ENCODE measurements at regions not wholly inside any gene's neighbourhood (a gene's known extent, or its start where the extent isn't known, plus 50 kb on each side); places are given as distances from the start of the nearest gene placed in this dataset.

DNA sequence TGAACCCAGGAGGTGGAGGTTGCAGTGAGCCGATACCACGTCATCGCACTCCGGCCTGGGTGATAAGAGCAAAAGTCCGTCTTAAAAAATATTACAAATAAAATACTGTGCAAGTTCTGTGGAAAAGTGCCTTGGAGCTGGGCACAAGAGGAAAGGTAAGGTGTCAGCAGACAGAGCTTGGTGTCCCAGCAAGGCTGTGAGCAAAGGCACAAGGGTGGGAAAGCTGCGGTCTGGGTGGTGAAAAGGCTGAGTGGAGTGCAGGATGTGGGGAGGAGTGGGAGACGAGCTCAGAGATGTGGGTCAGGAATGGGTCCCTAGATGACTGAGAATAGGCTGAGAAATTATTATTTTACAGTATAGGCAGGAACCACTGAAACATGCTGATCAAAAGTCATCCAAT, 150.6 kb downstream of the RHOU start:
- TF ChIP-seq, protein P1, sequence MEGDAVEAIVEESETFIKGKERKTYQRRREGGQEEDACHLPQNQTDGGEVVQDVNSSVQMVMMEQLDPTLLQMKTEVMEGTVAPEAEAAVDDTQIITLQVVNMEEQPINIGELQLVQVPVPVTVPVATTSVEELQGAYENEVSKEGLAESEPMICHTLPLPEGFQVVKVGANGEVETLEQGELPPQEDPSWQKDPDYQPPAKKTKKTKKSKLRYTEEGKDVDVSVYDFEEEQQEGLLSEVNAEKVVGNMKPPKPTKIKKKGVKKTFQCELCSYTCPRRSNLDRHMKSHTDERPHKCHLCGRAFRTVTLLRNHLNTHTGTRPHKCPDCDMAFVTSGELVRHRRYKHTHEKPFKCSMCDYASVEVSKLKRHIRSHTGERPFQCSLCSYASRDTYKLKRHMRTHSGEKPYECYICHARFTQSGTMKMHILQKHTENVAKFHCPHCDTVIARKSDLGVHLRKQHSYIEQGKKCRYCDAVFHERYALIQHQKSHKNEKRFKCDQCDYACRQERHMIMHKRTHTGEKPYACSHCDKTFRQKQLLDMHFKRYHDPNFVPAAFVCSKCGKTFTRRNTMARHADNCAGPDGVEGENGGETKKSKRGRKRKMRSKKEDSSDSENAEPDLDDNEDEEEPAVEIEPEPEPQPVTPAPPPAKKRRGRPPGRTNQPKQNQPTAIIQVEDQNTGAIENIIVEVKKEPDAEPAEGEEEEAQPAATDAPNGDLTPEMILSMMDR (conservative IDR thresholded peaks at IDR 0.05; ENCODE audit: low read depth, low read length), result no peak
- no peak for TF ChIP-seq EZH2 (IDR thresholded peaks at IDR 0.05; ENCODE audit: borderline replicate concordance, low read depth, low read length, poor library complexity, severe bottlenecking)
